Neural cell (in vitro differentiated cells): ENCODE measurements at regions not wholly inside any gene's neighbourhood (a gene's known extent, or its start where the extent isn't known, plus 50 kb on each side); places are given as distances from the start of the nearest gene placed in this dataset.

Source experiments
- H2AFZ ChIP-seq: fragments of 200-600, 300-800 bp; sonication (generic), shearing (Covaris generic); 2 replicates; pipeline ENCODE4 v1.6.0; 2014; ENCODE audit warnings: low read depth, mild to moderate bottlenecking, antibody characterized with exemption, low read length, moderate library complexity
- H3F3A ChIP-seq: fragments of 200-600 bp; shearing (Covaris generic); 2 replicates; pipeline ENCODE4 v1.6.1; 2016; ENCODE audit warnings: mild to moderate bottlenecking, moderate library complexity, mixed read lengths, antibody characterized with exemption, low read length; ENCODE audit not compliant: insufficient read depth, poor library complexity, severe bottlenecking
- H3K27ac ChIP-seq: fragments of 200-600, 300-800 bp; sonication (generic), shearing (Covaris generic); 2 replicates; pipeline ENCODE4 v1.5.1; 2014; ENCODE audit warnings: mild to moderate bottlenecking, low read length, moderate library complexity
- H3K27me3 ChIP-seq: fragments of 300-800, 200-600 bp; sonication (generic), shearing (Covaris generic); 2 replicates; pipeline ENCODE4 v1.6.0; 2014; ENCODE audit warnings: mild to moderate bottlenecking, low read depth, low read length, moderate library complexity; ENCODE audit not compliant: insufficient read depth
- H3K36me3 ChIP-seq: fragments of 300-800, 200-600 bp; sonication (generic), shearing (Covaris generic); 2 replicates; pipeline ENCODE4 v1.5.1; 2014; ENCODE audit warnings: mild to moderate bottlenecking, antibody characterized with exemption, low read length, moderate library complexity; ENCODE audit not compliant: insufficient read depth
- H3K4me2 ChIP-seq: fragments of 300-800, 200-600 bp; sonication (generic), shearing (Covaris generic); 2 replicates; pipeline ENCODE4 v1.6.0; 2014; ENCODE audit warnings: mild to moderate bottlenecking, low read length
- H3K4me3 ChIP-seq: fragments of 300-800, 200-600 bp; sonication (generic), shearing (Covaris generic); 2 replicates; pipeline ENCODE4 v1.5.1; 2014; ENCODE audit warnings: mild to moderate bottlenecking, low read length, moderate library complexity
- H3K79me2 ChIP-seq: fragments of 200-600 bp; shearing (Covaris generic); replicated peaks from 2 replicates; pipeline ENCODE4 v1.6.0; 2014; ENCODE audit warnings: mild to moderate bottlenecking, low read length, moderate library complexity; ENCODE audit not compliant: insufficient read depth
- H3K9ac ChIP-seq: fragments of 300-800, 200-600 bp; sonication (generic), shearing (Covaris generic); 2 replicates; pipeline ENCODE4 v1.6.1; 2016; ENCODE audit warnings: mild to moderate bottlenecking, low read length, mixed read lengths
- H3K9me2 ChIP-seq: fragments of 200-600 bp; shearing (Covaris generic); 2 replicates; pipeline ENCODE4 v1.6.1; 2016; ENCODE audit warnings: mild to moderate bottlenecking, low read length, mixed read lengths; ENCODE audit not compliant: insufficient read depth
- H3K9me3 ChIP-seq: fragments of 200-600, 300-800 bp; sonication (generic), shearing (Covaris generic); 2 replicates; pipeline ENCODE4 v1.6.1; 2016; ENCODE audit warnings: mild to moderate bottlenecking, mixed run types, low read length, moderate library complexity, mixed read lengths
- H4K20me1 ChIP-seq: fragments of 200-600 bp; shearing (Covaris generic); 2 replicates; pipeline ENCODE4 v1.6.1; 2016; ENCODE audit warnings: mild to moderate bottlenecking, mixed run types; ENCODE audit not compliant: insufficient read depth
- CTCF ChIP-seq: fragments of 450-650 bp; IDR thresholded peaks from 2 replicates; pipeline ENCODE4 v1.5.1; 2014; ENCODE audit warnings: antibody characterized with exemption, mild to moderate bottlenecking, moderate library complexity; ENCODE audit not compliant: poor library complexity, severe bottlenecking
- EP300 ChIP-seq: fragments of 450-650 bp; conservative IDR thresholded peaks from 2 replicates; pipeline ENCODE4 v1.6.1; 2014; ENCODE audit warnings: antibody characterized with exemption, mild to moderate bottlenecking, moderate library complexity; ENCODE audit not compliant: poor library complexity, severe bottlenecking
- EZH2 ChIP-seq: fragments of 200-600, 300-800 bp; shearing (Covaris generic), sonication (generic); IDR thresholded peaks from 2 replicates; pipeline ENCODE4 v1.6.1; 2014; ENCODE audit warnings: antibody characterized with exemption, low read length, borderline replicate concordance, mild to moderate bottlenecking; ENCODE audit not compliant: insufficient read depth, poor library complexity, severe bottlenecking
- MXI1 ChIP-seq: fragments of 450-650 bp; conservative IDR thresholded peaks from 2 replicates; pipeline ENCODE4 v1.6.1; 2014; ENCODE audit warnings: antibody characterized with exemption, mild to moderate bottlenecking; ENCODE audit not compliant: poor library complexity, severe bottlenecking
- POLR2AphosphoS5 ChIP-seq: IDR thresholded peaks from 2 replicates; pipeline ENCODE4 v1.6.1; 2012
- RAD21 ChIP-seq: fragments of 450-650 bp; conservative IDR thresholded peaks from 2 replicates; pipeline ENCODE4 v1.6.1; 2014; ENCODE audit warnings: antibody characterized with exemption, mild to moderate bottlenecking, moderate library complexity
- REST ChIP-seq: IDR thresholded peaks from 2 replicates; pipeline ENCODE4 v1.6.1; 2012; ENCODE audit warnings: borderline replicate concordance
- SMC3 ChIP-seq: fragments of 450-650 bp; conservative IDR thresholded peaks from 2 replicates; pipeline ENCODE4 v1.6.1; 2014; ENCODE audit warnings: antibody characterized with exemption, mild to moderate bottlenecking, moderate library complexity; ENCODE audit not compliant: poor library complexity
- TAF1 ChIP-seq: IDR thresholded peaks from 2 replicates; pipeline ENCODE4 v1.6.1; 2012; ENCODE audit warnings: low read depth

GRCh38 chr2:48114256-48114655 lies 200.2 kb upstream of the FOXN2 start:
- Histone ChIP-seq H3K4me2 (no peak overlapping the region), H3K27me3 (no peaks in the 10 kb centered on the region), H3K79me2 (no peaks in the 10 kb centered on the region), H4K20me1 (no peaks in the 10 kb centered on the region), H2AFZ (no peak overlapping the region), H3K27ac (no peak overlapping the region), H3F3A (no peaks in the 10 kb centered on the region), H3K4me3 (no peak overlapping the region), H3K9me3 (no peaks in the 10 kb centered on the region), H3K9ac (no peak overlapping the region), H3K36me3 (no peaks in the 10 kb centered on the region), H3K9me2 (no peaks in the 10 kb centered on the region)
- TF ChIP-seq MXI1 = no peak
- no peak for TF ChIP-seq CTCF
- no peak for TF ChIP-seq REST
- TF ChIP-seq POLR2AphosphoS5 = no peak
- no peak for TF ChIP-seq SMC3
- no peak for TF ChIP-seq TAF1
- TF ChIP-seq EP300 = no peak
- TF ChIP-seq RAD21 = no peak
- no peak for TF ChIP-seq EZH2

- Histone ChIP-seq H3K9ac (no peak overlapping the region), H3K36me3 (no peaks in the 10 kb centered on the region), H2AFZ (no peak overlapping the region), H3K9me3 (no peaks in the 10 kb centered on the region), H3K27ac (no peak overlapping the region), H3K4me3 (no peak overlapping the region), H3K9me2 (no peaks in the 10 kb centered on the region), H4K20me1 (no peaks in the 10 kb centered on the region), H3K79me2 (no peaks in the 10 kb centered on the region), H3K27me3 (no peaks in the 10 kb centered on the region), H3F3A (no peaks in the 10 kb centered on the region), H3K4me2 (no peak overlapping the region)
- TF ChIP-seq RAD21 (no peak), CTCF (no peak), MXI1 (no peak), EP300 (no peak), REST (no peak), TAF1 (no peak), EZH2 (no peak), SMC3 (no peak), POLR2AphosphoS5 (no peak)
Measured at GRCh38 chr2:48116497-48116896, 198.0 kb upstream of the FOXN2 start.
